ENCODE measurements at regions not wholly inside any gene's neighbourhood (a gene's known extent, or its start where the extent isn't known, plus 50 kb on each side); places are given as distances from the start of the nearest gene placed in this dataset.
"Not testable (repeated sequence)": the region's sequence is repeated elsewhere in the genome, so short reads cannot be mapped to it uniquely, and the experiment has no call there.

DNA sequence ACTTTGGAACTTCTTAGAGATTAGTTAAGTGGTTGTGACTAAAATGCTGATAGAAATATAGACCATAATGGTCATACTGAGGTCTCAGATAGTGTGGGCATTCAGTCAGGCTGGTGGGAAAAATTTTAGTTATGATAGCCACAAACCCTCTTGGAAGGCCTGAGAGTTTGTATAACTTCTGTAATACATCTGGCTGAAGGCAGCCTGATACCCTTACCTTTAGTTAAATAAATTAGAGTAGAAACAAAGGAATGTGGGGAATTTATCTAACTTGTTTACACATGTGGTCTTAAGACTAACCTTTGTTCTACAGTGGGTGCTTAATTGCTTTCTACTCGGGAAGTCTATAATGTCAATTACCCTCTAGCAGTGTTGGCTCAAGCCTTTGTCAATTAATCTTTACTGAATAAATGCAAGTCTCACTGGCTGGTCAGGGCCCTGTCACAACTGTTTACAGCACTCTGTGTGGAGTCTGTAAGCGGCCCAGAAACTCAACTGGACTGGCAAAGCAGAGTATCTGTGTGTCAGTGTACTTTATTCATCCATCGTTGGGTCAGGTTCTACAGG is 184.0 kb downstream of the FBXO4 start:
- no peaks in the 10 kb centered on the region for H3K27me3 Mint-ChIP-seq (ENCODE audit: low read depth)
- H3K36me3 Mint-ChIP-seq (ENCODE audit: insufficient read depth in 2 of 2): peaks cover 2% of the 10 kb centered on the region in 2 donors
- no peaks in the 10 kb centered on the region for H3K4me1 Mint-ChIP-seq (ENCODE audit: low read depth)
- peaks cover 3 to 8% of the 10 kb centered on the region in 2 donors for H3K9me3 Mint-ChIP-seq
- H3K27ac Mint-ChIP-seq: no peak overlapping the region
- DNase-seq: no peak
- ATAC-seq (replicated peaks in 1 of 2): no peak
- H3K4me3 Mint-ChIP-seq: no peak overlapping the region

DNA sequence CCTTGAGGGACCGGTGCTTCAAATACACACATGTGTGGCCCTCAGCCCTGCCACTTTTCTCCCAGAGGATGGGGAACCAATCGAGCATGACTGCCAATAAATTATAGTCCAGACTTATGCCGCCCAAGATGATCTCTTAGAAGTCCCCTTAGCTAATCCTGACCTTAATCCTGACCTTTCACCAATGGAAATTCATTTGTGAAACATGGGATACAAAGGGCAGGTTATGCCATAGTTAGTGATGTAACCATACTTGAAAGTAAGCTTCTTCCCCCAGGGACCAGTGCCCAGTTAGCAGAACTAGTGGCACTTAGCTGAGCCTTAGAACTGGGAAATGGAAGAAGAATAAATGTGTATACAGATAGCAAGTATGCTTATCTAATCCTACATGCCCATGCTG is 190.6 kb downstream of the FBXO4 start:
- H3K27ac Mint-ChIP-seq; H3K4me1 Mint-ChIP-seq (ENCODE audit: low read depth); DNase-seq; ATAC-seq (replicated peaks in 1 of 2); H3K27me3 Mint-ChIP-seq (ENCODE audit: low read depth); H3K36me3 Mint-ChIP-seq (ENCODE audit: insufficient read depth in 2 of 2); H3K4me3 Mint-ChIP-seq; H3K9me3 Mint-ChIP-seq: not testable (repeated sequence)

DNA sequence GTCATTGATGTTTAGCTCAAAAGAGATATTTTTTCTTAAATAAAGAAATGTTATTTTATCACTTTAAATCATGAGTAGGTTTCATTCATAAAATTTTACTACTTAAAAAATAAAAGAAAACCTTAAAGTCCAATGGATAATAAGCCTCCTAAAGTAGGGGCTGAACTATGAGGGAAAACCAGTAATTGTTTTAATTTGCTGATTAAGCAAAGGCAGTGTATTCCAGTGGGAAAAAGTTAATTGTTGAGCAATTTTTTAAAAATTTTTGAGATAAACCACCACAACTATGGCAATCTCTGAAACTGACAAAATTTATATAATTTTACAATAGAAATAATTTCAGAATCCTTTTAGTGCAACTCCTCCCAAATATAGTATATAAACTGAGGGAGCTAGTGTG is 195.0 kb downstream of the FBXO4 start:
- Mint-ChIP-seq H3K27me3 (ENCODE audit: low read depth) (no peaks in the 10 kb centered on the region), H3K4me1 (ENCODE audit: low read depth) (no peaks in the 10 kb centered on the region), H3K4me3 (no peak overlapping the region), H3K9me3 (peaks cover 0 to 2% of the 10 kb centered on the region in 2 donors), H3K27ac (no peak overlapping the region), H3K36me3 (ENCODE audit: insufficient read depth in 2 of 2) (no peaks in the 10 kb centered on the region)
- no peak for DNase-seq
- no peak for ATAC-seq (replicated peaks in 1 of 2)

DNA sequence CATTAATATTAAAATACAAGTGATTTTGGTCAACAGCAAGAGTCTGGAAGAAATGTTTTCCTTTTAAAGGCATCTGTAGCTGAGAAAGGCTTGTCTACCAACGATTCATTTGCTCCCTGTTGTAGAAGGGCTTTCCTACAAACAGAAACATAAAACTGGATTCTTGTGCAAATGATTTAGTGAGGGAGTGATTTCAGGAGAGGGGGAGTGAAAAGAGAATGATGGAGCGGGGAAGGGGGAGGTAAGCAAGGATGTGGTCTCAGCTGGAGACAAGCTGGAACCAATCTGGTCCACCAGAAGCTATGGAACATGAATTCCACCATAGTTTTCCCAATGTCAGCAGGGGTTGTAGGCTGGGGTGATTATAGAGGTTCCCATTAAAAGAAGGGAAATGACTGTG is 196.3 kb downstream of the FBXO4 start:
- ATAC-seq (replicated peaks in 1 of 2): no peak
- Mint-ChIP-seq H3K4me1 (ENCODE audit: low read depth) (no peaks in the 10 kb centered on the region), H3K9me3 (peaks cover 0 to 2% of the 10 kb centered on the region in 2 donors), H3K27ac (no peak overlapping the region), H3K36me3 (ENCODE audit: insufficient read depth in 2 of 2) (no peaks in the 10 kb centered on the region), H3K27me3 (ENCODE audit: low read depth) (no peaks in the 10 kb centered on the region), H3K4me3 (no peak overlapping the region)
- no peak for DNase-seq

DNA sequence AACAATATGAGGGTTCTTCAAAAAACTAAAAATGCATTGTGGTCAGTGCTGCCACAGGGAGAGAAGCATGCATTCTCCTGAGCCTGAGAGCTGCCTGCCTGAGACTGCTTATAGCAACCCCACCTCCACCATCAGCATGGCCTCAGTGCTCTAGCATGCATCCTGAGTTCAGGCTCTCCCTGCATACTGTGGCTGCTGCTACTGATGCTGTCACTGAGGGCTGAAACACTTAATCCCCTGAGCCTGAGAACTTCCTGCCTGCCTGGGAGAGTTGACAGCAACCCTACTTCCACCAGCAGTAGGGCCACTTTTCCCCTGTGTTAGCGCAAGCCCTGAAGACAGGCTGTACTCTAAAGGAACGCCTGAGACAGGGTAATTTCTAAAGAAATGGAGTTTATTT is 206.0 kb downstream of the FBXO4 start:
- no peaks in the 10 kb centered on the region for H3K4me1 Mint-ChIP-seq (ENCODE audit: low read depth)
- peaks cover 2 to 4% of the 10 kb centered on the region in 2 donors for H3K9me3 Mint-ChIP-seq
- H3K27ac Mint-ChIP-seq: no peak overlapping the region
- H3K27me3 Mint-ChIP-seq (ENCODE audit: low read depth): no peaks in the 10 kb centered on the region
- no peak for DNase-seq
- no peaks in the 10 kb centered on the region for H3K36me3 Mint-ChIP-seq (ENCODE audit: insufficient read depth in 2 of 2)
- H3K4me3 Mint-ChIP-seq: no peak overlapping the region
- ATAC-seq (replicated peaks in 1 of 2): no peak

DNA sequence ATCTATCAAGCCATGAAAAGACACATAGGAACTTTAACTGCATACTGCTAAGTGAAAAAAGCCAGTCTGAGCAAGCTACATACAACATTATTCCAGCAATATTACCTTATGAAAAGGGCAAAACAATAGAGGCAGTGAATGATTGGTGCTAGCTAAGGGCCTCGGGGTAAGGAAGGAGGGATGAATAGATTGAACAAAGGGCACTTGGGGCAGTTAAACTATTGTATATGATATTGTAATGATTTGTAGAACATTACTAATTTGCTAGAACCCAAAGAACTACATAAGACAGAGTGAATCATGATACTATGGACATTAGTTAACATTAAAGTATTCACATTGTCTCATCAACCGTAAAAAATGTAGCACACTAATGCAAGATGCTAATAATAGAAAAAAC is 218.3 kb downstream of the FBXO4 start:
- ATAC-seq (replicated peaks in 1 of 2) (no peak), DNase-seq (no peak)
- no peaks in the 10 kb centered on the region for H3K4me1 Mint-ChIP-seq (ENCODE audit: low read depth)
- no peaks in the 10 kb centered on the region for H3K27me3 Mint-ChIP-seq (ENCODE audit: low read depth)
- peaks cover 0 to 1% of the 10 kb centered on the region in 2 donors for H3K36me3 Mint-ChIP-seq (ENCODE audit: insufficient read depth in 2 of 2)
- H3K9me3 Mint-ChIP-seq: peaks cover 5 to 6% of the 10 kb centered on the region in 2 donors
- H3K27ac Mint-ChIP-seq: no peak overlapping the region
- H3K4me3 Mint-ChIP-seq: no peak overlapping the region

DNA sequence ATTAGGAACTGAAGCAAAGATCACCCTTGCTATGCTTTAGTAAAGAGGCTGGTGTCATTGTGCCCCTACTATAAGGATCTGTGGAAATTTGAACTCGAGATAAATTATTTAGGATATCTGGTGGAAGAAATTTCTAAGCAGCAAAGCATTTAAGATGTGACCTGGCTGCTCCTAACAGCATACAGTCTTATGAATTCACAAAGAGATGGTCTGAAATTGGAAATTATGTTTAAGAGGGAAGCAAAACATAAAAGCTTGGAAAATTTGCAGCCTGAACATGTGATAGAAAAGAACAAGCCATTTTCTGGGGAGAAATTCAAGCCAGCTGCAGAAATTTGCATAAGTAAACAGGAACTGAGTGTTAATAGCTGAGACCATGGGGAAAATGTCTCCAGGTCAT is 223.7 kb downstream of the FBXO4 start:
- ATAC-seq (replicated peaks in 1 of 2): no peak
- no peak overlapping the region for H3K27ac Mint-ChIP-seq
- peaks cover 9 to 19% of the 10 kb centered on the region in 2 donors for H3K9me3 Mint-ChIP-seq
- peaks cover 3 to 9% of the 10 kb centered on the region in 2 donors for H3K36me3 Mint-ChIP-seq (ENCODE audit: insufficient read depth in 2 of 2)
- DNase-seq: no peak
- H3K4me1 Mint-ChIP-seq (ENCODE audit: low read depth): no peaks in the 10 kb centered on the region
- no peak overlapping the region for H3K4me3 Mint-ChIP-seq
- H3K27me3 Mint-ChIP-seq (ENCODE audit: low read depth): no peaks in the 10 kb centered on the region

DNA sequence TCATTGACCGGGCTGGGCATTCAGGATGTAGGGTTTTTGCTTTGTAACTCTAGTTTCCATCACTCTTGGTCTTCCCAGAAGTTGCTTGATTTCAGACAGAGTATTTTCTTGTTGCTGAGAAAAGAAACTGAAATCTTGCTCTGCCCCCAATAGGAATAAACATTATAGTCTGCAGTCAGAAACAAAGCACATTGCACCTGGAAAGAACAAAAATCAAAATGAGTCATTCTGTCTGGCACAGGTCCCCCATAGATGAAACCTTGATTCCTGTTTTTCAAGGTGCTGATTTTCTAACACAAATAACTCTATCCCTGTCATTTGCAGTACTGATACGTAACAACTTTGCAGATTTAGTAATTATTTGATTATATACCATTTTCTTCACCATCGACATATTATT is 232.1 kb downstream of the FBXO4 start:
- Mint-ChIP-seq H3K27ac (no peak overlapping the region), H3K27me3 (ENCODE audit: low read depth) (no peaks in the 10 kb centered on the region), H3K36me3 (ENCODE audit: insufficient read depth in 2 of 2) (no peaks in the 10 kb centered on the region), H3K4me1 (ENCODE audit: low read depth) (no peaks in the 10 kb centered on the region), H3K4me3 (no peak overlapping the region), H3K9me3 (no peaks in the 10 kb centered on the region)
- ATAC-seq (replicated peaks in 1 of 2) (no peak), DNase-seq (no peak)

DNA sequence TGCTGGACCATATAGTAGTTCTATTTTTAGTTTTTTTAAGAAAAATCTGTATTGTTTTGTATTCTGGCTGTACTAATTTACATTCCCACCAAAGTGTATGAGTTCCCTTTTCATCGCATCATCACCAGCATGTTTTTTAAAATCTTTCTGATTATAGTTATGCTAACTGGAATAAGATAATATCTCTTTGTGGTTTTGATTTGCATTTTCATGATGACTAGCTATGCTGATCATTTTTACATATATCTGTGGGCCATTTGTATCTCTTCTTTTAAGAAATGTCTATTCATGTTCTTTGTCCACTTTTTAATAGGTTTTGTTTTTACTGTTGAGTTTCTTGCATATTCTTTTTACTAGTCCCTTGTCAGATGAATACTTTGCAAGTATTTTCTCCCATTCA is 238.0 kb downstream of the FBXO4 start:
- Mint-ChIP-seq H3K27ac (no peak overlapping the region), H3K36me3 (ENCODE audit: insufficient read depth in 2 of 2) (no peaks in the 10 kb centered on the region), H3K4me3 (no peak overlapping the region), H3K27me3 (ENCODE audit: low read depth) (no peaks in the 10 kb centered on the region), H3K9me3 (no peaks in the 10 kb centered on the region), H3K4me1 (ENCODE audit: low read depth) (no peaks in the 10 kb centered on the region)
- ATAC-seq (replicated peaks in 1 of 2): no peak
- DNase-seq: no peak

DNA sequence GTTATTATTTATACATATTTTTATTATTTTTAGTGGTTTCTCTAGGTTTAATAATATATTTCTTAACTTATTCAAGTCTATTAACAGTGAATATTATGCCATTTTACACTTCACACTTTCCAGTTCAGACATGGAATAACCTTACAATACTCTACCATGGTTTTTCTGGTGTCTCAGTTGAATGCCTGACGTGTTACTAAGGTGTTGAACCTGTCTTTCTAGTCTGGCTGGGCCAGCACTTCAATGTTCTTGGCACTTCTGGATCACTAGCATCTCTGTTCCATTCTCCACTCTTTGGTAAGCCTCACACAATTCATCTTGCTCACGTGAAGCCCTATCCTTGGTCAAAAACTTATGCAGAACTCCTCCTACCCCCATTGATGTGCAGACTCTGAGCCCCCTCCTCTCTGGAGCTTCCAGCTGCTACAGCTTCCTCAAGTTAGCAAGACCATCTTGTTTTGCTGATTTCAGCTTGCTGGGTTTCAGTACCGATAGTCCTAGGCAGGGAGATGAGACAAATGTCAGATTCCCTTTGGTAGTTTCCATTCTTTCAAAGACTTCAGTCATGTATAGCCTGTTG is 243.1 kb downstream of the FBXO4 start:
- Mint-ChIP-seq H3K27ac (no peak overlapping the region), H3K36me3 (ENCODE audit: insufficient read depth in 2 of 2) (no peaks in the 10 kb centered on the region), H3K27me3 (ENCODE audit: low read depth) (no peaks in the 10 kb centered on the region), H3K4me3 (no peak overlapping the region), H3K4me1 (ENCODE audit: low read depth) (no peaks in the 10 kb centered on the region), H3K9me3 (peaks cover 0 to 2% of the 10 kb centered on the region in 2 donors)
- ATAC-seq (replicated peaks in 1 of 2): no peak
- DNase-seq: no peak

DNA sequence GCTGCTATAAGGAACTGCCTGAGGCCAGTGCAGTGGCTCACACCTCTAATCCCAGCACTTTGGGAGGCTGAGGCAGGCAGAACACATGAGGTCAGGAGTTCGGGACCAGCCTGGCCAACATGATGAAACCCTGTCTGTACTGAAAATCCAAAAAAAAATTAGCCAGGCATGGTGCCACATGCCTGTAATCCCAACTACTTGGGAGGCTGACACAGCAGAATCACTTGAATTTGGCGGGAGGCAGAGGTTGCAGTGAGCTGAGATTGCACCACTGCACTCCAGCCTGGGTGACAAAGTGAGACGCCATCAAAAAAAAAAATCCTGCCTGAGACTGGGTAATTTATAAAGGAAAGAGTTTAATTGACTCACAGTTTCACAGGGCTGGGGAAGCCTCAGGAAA is 247.1 kb upstream of the GHR start:
- H3K27me3 Mint-ChIP-seq (ENCODE audit: low read depth); H3K4me3 Mint-ChIP-seq: not testable (repeated sequence)

DNA sequence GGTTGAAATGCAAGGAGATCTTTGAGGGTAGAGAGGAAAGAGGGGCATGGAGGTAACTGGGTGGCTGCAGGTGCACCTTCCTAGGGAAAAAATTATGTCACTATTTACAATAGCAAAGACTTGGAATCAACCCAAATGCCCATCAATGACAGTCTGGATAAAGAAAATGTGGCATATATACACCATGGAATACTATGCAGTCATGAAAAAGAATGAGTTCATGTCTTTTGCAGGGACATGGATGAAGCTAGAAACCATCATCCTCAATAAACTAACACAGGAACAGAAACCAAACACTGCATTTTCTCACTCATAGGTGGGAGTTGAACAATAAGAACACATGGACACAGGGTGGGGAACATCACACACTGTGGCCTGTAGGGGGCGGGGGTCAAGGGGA is 243.4 kb upstream of the GHR start:
- not testable (repeated sequence) for H3K27me3 Mint-ChIP-seq (ENCODE audit: low read depth); H3K36me3 Mint-ChIP-seq (ENCODE audit: insufficient read depth in 2 of 2); H3K4me3 Mint-ChIP-seq; DNase-seq; H3K27ac Mint-ChIP-seq; ATAC-seq (replicated peaks in 1 of 2); H3K4me1 Mint-ChIP-seq (ENCODE audit: low read depth)
- peaks cover 9 to 11% of the 10 kb centered on the region in 2 donors for H3K9me3 Mint-ChIP-seq

More for the DNA sequence above, 247.1 kb upstream of the GHR start:
- ATAC-seq (replicated peaks in 1 of 2); H3K36me3 Mint-ChIP-seq (ENCODE audit: insufficient read depth in 2 of 2); DNase-seq; H3K27ac Mint-ChIP-seq; H3K4me1 Mint-ChIP-seq (ENCODE audit: low read depth): not testable (repeated sequence)
- H3K9me3 Mint-ChIP-seq: peaks cover 11% of the 10 kb centered on the region in 2 donors

DNA sequence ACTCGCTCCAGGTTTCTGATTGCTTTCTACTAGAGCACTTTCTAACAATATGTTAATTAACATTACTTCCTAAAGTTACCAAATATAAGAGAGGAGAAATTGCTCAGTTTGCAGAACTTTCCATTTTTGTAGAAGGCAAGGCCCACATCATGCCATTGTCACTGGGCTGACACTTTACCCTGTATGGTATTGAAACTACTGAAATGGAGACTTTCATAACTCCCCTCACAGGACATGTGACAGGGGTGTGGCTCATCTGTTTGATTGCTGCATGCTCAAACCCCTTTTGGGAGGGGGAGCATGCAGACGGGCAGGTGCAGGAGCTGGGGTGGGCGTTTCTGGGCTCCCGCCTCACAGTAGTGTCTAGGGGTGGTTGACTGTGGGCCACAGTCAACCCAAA is 206.3 kb upstream of the GHR start:
- ATAC-seq (replicated peaks in 1 of 2) (no peak), DNase-seq (no peak)
- no peak overlapping the region for H3K4me3 Mint-ChIP-seq
- no peak overlapping the region for H3K27ac Mint-ChIP-seq
- H3K27me3 Mint-ChIP-seq (ENCODE audit: low read depth): no peaks in the 10 kb centered on the region
- H3K36me3 Mint-ChIP-seq (ENCODE audit: insufficient read depth in 2 of 2): no peaks in the 10 kb centered on the region
- H3K4me1 Mint-ChIP-seq (ENCODE audit: low read depth): no peaks in the 10 kb centered on the region
- no peaks in the 10 kb centered on the region for H3K9me3 Mint-ChIP-seq

DNA sequence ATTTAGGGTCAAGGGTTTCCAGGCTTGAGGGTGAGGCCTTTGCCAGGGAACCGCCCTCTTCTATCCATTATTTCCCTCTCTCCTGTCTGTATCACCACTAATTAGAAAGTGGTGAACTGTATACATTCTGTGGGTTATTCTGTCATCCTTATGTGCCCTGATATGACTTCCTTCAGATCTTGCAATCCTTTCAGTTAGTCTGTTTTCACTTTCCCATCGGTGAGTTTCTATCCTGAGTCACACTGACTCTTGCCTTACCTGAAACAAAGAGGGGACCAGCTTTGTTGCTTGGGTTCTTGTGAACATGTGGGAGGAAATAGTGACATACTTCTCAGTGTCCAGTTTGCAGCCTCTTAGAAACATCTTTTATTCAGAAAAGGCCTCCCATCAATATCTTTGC is 205.4 kb upstream of the GHR start:
- H3K27ac Mint-ChIP-seq: no peak overlapping the region
- no peaks in the 10 kb centered on the region for H3K36me3 Mint-ChIP-seq (ENCODE audit: insufficient read depth in 2 of 2)
- DNase-seq: no peak
- H3K4me3 Mint-ChIP-seq: no peak overlapping the region
- no peaks in the 10 kb centered on the region for H3K9me3 Mint-ChIP-seq
- ATAC-seq (replicated peaks in 1 of 2): no peak
- no peaks in the 10 kb centered on the region for H3K4me1 Mint-ChIP-seq (ENCODE audit: low read depth)
- no peaks in the 10 kb centered on the region for H3K27me3 Mint-ChIP-seq (ENCODE audit: low read depth)
